ENCODE measurements at regions not wholly inside any gene's neighbourhood (a gene's known extent, or its start where the extent isn't known, plus 50 kb on each side); places are given as distances from the start of the nearest gene placed in this dataset.

DNA sequence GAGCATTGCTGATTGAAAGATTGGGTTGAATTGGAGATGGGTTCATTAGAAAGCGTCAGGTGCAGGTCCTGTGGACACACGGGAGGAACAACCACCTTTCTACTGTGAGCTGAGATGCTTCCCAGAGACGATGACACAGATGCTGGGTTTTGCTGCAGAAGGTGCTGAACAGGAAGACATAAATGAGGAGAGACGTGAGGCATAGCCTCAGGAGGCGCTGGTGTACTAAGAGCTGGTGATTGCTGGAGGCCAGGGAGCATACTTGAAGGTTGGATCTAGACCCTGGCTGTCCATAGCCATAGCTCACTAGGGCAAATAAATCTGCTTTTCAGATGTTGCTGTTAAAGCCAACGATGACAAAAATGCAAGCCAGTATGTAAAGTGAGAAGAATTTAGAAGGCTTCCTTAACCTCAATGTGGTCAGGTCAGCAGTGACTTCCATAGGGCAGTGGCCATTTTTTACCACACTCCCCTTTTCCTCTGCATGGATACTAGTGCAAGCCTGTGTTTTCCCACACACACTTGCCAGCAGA, 153.7 kb downstream of the SOX11 start:
- TF ChIP-seq, protein P1, sequence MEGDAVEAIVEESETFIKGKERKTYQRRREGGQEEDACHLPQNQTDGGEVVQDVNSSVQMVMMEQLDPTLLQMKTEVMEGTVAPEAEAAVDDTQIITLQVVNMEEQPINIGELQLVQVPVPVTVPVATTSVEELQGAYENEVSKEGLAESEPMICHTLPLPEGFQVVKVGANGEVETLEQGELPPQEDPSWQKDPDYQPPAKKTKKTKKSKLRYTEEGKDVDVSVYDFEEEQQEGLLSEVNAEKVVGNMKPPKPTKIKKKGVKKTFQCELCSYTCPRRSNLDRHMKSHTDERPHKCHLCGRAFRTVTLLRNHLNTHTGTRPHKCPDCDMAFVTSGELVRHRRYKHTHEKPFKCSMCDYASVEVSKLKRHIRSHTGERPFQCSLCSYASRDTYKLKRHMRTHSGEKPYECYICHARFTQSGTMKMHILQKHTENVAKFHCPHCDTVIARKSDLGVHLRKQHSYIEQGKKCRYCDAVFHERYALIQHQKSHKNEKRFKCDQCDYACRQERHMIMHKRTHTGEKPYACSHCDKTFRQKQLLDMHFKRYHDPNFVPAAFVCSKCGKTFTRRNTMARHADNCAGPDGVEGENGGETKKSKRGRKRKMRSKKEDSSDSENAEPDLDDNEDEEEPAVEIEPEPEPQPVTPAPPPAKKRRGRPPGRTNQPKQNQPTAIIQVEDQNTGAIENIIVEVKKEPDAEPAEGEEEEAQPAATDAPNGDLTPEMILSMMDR (IDR thresholded peaks at IDR 0.05; ENCODE audit: poor library complexity): no peak
- no peak for TF ChIP-seq EZH2 (IDR thresholded peaks at IDR 0.05; ENCODE audit: borderline replicate concordance)

Data from hepatocyte (in vitro differentiated cells).